Neural crest cell (in vitro differentiated cells): ENCODE measurements at regions not wholly inside any gene's neighbourhood (a gene's known extent, or its start where the extent isn't known, plus 50 kb on each side); places are given as distances from the start of the nearest gene placed in this dataset.

Source experiments
- DNase-seq: peaks from one replicate; pipeline ENCODE4 v3.0.0; 2021; ENCODE audit warnings: low read depth, mixed read lengths, low spot score
- H3K27ac Mint-ChIP-seq: one replicate; pipeline ENCODE4 v1.8.0; 2021; ENCODE audit warnings: mild to moderate bottlenecking, mixed read lengths; ENCODE audit not compliant: unreplicated experiment
- H3K27me3 Mint-ChIP-seq: 2 replicates; pipeline ENCODE4 v1.8.0; 2021; ENCODE audit warnings: low read depth, mild to moderate bottlenecking, mixed read lengths
- H3K36me3 Mint-ChIP-seq: 2 replicates; pipeline ENCODE4 v1.8.0; 2021; ENCODE audit warnings: low read depth, mild to moderate bottlenecking, mixed read lengths
- H3K4me1 Mint-ChIP-seq: 2 replicates; pipeline ENCODE4 v1.8.0; 2021; ENCODE audit warnings: mixed read lengths
- H3K4me3 Mint-ChIP-seq: one replicate; pipeline ENCODE4 v1.8.0; 2021; ENCODE audit warnings: mild to moderate bottlenecking, mixed read lengths
- H3K9me3 Mint-ChIP-seq: 2 replicates; pipeline ENCODE4 v1.8.0; 2021; ENCODE audit warnings: mixed read lengths
- TF ChIP-seq, protein P1 (sequence below): fragments of 200-600 bp; sonication (generic); conservative IDR thresholded peaks from 2 replicates; pipeline ENCODE4 v1.5.0; 2021; ENCODE audit warnings: antibody characterized with exemption, mild to moderate bottlenecking

DNA sequence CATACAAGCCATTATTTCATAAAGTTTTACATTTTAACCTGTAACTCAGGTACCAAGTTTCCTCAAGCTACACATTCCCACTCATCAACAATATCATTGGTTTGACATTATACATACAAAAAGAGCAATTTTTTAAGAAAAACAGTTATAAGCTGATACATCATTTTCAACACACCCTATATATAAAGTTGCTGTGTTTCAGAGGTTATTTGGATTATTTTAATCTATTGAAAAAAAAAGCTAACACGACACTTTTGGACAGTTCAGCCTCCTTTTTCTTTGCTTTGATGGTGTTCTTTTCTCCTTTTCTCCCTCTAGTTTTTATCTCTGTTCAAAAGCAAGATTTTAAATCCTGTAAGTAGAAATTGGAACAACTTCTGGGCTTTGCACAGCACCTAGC lies 175.9 kb upstream of the CREB1 start:
- Mint-ChIP-seq H3K4me3 (no peak overlapping the region), H3K27ac (no peak overlapping the region), H3K9me3 (no peaks in the 10 kb centered on the region), H3K36me3 (no peaks in the 10 kb centered on the region), H3K4me1 (peaks cover 12% of the 10 kb centered on the region), H3K27me3 (no peaks in the 10 kb centered on the region)
- DNase-seq = no peak
- TF ChIP-seq, protein P1, sequence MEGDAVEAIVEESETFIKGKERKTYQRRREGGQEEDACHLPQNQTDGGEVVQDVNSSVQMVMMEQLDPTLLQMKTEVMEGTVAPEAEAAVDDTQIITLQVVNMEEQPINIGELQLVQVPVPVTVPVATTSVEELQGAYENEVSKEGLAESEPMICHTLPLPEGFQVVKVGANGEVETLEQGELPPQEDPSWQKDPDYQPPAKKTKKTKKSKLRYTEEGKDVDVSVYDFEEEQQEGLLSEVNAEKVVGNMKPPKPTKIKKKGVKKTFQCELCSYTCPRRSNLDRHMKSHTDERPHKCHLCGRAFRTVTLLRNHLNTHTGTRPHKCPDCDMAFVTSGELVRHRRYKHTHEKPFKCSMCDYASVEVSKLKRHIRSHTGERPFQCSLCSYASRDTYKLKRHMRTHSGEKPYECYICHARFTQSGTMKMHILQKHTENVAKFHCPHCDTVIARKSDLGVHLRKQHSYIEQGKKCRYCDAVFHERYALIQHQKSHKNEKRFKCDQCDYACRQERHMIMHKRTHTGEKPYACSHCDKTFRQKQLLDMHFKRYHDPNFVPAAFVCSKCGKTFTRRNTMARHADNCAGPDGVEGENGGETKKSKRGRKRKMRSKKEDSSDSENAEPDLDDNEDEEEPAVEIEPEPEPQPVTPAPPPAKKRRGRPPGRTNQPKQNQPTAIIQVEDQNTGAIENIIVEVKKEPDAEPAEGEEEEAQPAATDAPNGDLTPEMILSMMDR = no peak

DNA sequence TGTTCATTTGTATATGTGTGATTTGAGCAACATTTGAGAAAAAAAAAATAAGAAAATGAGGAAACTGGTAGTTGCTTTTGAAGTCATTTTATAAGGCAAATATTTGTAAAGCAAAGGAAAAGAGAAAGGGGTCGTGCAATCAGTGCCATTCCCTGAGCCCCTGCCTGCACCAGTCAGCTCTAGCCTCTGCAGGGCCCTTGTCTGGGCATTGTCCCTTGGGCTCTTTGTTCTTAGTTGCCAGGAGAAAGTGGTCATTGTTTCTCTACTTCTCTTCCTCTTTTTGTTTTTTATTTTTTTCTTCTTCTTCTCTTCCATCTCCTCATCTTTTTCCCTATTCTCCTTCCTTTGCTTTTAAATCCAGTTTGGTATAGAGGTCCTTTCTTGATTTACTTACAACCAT lies 175.3 kb upstream of the CREB1 start:
- peaks cover 12% of the 10 kb centered on the region for H3K4me1 Mint-ChIP-seq
- H3K36me3 Mint-ChIP-seq = no peaks in the 10 kb centered on the region
- DNase-seq = no peak
- H3K27me3 Mint-ChIP-seq = no peaks in the 10 kb centered on the region
- no peaks in the 10 kb centered on the region for H3K9me3 Mint-ChIP-seq
- H3K27ac Mint-ChIP-seq = no peak overlapping the region
- H3K4me3 Mint-ChIP-seq = no peak overlapping the region
- TF ChIP-seq, protein P1 = no peak

DNA sequence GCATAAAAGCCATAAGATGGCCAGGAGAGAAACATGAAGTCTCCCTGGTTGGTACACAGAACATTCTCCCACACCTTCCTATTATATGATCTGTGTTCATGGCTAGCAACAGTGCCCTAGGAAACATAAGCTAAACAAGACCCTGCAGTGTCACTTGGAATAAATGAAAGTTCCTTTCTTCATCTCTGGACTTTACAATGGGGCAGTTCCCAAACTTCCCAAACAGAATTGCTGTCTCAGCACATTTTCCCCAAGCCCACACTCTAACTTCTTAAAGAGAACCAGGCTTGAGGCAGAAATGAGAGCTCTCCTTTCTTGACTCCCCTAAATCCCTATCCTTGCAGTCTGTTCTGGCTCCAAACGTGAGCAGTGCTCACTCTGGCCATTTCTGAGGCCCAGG lies 173.2 kb upstream of the CREB1 start:
- peaks cover 12% of the 10 kb centered on the region for H3K4me1 Mint-ChIP-seq
- no peaks in the 10 kb centered on the region for H3K36me3 Mint-ChIP-seq
- TF ChIP-seq, protein P1 = no peak
- no peak overlapping the region for H3K4me3 Mint-ChIP-seq
- DNase-seq = no peak
- H3K27me3 Mint-ChIP-seq = no peaks in the 10 kb centered on the region
- H3K27ac Mint-ChIP-seq = no peak overlapping the region
- no peaks in the 10 kb centered on the region for H3K9me3 Mint-ChIP-seq

DNA sequence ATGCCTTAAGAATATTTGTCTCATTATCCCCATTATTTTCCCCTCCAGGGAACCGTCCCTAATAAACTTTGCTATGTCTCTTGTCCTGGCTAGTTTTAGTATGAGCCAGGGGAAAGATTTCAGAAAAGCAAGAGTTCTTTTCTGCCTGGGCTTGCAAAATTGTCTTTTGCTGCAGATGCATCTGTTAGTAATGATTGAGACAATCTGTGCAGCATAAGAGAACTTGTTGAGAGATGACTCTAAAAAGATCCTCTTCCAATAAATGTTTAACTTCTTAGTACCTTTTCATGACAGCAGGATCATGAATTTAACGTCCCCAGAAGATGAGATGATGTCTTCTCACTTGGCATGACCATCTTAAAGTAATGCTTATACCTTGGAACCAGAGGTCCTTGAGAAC lies 172.5 kb upstream of the CREB1 start:
- H3K27ac Mint-ChIP-seq = no peak overlapping the region
- no peaks in the 10 kb centered on the region for H3K36me3 Mint-ChIP-seq
- TF ChIP-seq, protein P1 = no peak
- DNase-seq = no peak
- no peak overlapping the region for H3K4me3 Mint-ChIP-seq
- H3K4me1 Mint-ChIP-seq = peaks cover 12% of the 10 kb centered on the region
- H3K27me3 Mint-ChIP-seq = no peaks in the 10 kb centered on the region
- H3K9me3 Mint-ChIP-seq = no peaks in the 10 kb centered on the region

DNA sequence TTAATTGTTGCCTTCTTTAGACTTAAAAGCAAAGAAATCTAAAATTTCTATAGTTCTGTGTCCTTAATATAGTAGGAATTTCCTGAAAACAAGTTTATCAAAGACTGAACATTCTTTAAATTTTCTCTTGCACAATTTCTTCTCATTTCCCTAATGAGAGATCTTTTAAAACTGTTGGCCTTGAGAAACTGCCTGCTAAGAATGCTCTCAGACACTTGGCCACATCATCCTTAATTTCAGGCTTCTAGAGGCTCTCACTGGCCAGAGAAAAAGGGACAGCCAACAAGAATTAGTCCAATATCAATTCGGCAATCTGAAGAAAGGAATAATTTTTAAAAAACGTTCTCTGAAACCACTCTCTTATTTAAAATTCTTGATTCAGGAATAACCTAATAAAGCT lies 167.0 kb upstream of the CREB1 start:
- no peak overlapping the region for H3K27ac Mint-ChIP-seq
- TF ChIP-seq, protein P1 = no peak
- DNase-seq = no peak

DNA sequence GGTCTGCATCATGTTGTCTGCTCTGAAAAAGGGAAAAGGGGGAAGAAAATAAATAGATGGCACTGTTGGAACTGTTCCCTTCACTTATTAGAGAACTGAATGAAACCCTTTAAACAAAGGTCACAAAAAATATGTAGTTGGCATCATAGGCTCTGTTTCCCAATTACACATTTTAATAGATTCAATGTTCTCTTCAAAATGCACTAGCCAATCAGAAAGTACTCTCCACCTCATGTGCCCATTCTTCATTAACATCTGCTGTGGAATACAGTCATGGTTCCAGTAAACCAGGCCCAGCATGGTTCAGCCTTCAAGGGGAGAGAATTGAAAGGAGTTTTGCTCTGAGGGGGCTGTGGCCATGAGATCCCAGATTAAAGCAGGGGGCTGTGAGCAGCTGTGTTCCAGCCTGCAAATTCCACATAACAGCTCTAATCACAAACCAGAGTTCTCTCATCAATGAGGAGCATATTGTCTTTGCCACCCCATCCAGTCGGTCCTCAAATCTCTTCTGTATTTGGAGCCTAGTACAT lies 165.9 kb upstream of the CREB1 start:
- no peaks in the 10 kb centered on the region for H3K36me3 Mint-ChIP-seq
- no peak overlapping the region for H3K27ac Mint-ChIP-seq
- no peak for DNase-seq
- H3K4me3 Mint-ChIP-seq = no peak overlapping the region
- TF ChIP-seq, protein P1 = no peak
- peaks cover 27% of the 10 kb centered on the region for H3K4me1 Mint-ChIP-seq
- H3K27me3 Mint-ChIP-seq = no peaks in the 10 kb centered on the region
- peaks cover under 1% of the 10 kb centered on the region for H3K9me3 Mint-ChIP-seq

More for the DNA sequence above, 167.0 kb upstream of the CREB1 start:
- Mint-ChIP-seq H3K9me3 (no peaks in the 10 kb centered on the region), H3K36me3 (no peaks in the 10 kb centered on the region), H3K4me3 (no peak overlapping the region), H3K27me3 (no peaks in the 10 kb centered on the region), H3K4me1 (peaks cover 20% of the 10 kb centered on the region)
